GM18517 (cell line): ENCODE measurements at regions not wholly inside any gene's neighbourhood (a gene's known extent, or its start where the extent isn't known, plus 50 kb on each side); places are given as distances from the start of the nearest gene placed in this dataset.

ENCODE experiments used
- ATAC-seq: cut with Tn5 transposase; IDR thresholded peaks from one replicate; pipeline ENCODE4 v1.9.1; 2021; ENCODE audit warnings: mild to moderate bottlenecking, moderate library complexity; ENCODE audit not compliant: unreplicated experiment

DNA sequence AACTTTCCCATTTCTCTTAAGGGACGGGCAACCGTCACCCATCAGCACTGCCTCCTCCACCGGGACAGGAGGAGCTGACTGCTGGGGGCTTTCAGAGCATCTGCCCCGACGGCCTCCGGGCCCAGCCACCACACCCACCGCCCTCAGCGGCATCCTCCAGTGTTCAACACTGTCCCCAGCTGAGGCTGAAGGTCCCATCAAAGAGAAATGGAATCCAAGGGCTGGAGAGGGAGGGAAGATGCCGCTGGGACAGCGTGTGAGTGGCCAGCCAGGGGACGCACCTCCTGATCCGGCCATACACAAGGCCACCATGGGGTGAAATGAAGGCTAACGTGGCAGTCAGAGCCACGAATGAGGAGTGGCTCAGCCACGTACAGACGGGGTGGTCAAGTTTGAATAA is 153.6 kb upstream of the PPP2R2D start:
- no peak for ATAC-seq

DNA sequence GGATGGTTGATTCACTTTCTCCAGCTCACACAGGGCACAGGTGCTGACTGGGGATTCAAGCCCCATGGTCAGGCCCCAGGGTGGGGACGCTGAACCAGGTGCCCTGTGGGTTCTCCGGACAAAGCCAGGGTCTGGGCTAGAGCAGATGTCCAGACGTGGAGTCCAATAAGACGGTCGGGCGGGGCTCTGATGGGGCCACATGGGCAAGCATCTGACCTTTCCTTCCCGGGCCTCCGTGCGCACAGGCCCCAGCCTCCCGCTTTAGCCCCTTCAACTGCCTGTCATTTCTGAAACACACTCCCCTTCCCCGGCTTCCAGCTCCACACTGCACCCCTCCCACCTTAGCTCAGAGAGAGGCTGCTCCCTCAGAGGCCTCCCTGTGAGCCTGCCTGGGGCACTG is 153.0 kb upstream of the PPP2R2D start:
- no peak for ATAC-seq

DNA sequence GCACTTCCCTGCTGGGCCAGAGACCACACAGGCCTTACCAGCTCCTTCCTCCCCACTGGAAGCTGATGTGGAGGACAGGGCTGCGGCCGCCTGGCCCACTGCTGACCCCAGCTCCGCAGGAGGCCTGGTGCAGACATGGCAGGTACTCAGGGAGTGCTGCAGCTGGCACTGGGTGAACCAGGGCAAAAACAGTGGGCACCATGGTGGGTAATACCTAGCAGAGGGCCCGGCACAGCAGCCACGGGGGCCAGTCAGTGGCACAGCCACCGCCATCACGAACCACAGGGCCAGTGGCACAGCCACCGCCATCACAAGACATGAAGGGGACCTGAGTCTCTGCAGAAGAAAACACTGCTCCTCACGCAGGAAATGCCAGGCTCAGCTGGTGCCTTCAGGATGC is 152.6 kb upstream of the PPP2R2D start:
- no peak for ATAC-seq

DNA sequence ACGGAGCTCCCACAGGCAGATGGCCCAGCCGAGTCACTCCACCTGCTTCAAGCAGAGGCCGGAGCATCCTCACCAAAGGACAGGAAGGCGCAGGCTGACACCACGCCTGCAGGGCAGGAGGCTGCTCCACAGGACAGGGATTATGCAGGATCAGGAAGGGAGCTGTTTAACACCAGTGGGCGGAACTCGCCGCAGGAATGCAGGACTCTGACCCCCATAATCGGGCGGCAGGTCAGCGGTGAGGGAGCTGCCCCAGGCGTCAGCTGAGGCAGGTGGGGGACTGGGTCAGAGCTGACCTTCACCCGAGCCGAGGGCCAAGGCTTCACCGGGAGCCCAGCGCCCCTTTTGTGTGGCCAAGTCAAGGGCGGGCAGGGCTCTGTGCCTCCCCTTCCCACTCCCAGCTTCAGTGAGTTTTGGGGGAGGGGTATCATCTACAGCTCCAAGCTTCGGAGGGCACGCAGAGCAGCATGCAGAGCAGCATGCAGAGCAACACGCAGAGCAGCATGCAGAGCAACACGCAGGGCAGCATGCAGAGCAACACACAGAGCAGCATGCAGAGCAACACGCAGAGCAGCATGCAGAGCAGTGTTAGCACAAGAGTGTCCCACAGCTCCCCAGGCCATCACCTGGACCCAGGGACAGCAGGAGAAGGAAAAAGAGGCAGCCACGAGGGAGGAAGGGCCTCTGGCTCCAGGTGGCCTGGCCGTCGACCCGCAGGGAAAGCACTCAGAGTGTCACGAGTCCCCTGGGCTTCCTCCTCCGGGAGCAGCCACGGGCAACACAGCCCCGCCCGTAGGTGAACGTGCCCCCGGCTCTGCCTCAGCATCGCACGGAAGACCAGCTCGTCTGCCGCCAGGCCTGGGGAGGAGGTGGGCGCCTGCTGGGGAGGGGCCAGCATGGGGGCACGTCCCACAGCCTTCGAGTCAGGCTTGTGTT is 151.7 kb upstream of the PPP2R2D start:
- ATAC-seq = no peak

- ATAC-seq = no peak
Measured at GRCh38 chr10:131749767-131750142, 151.1 kb upstream of the PPP2R2D start.

DNA sequence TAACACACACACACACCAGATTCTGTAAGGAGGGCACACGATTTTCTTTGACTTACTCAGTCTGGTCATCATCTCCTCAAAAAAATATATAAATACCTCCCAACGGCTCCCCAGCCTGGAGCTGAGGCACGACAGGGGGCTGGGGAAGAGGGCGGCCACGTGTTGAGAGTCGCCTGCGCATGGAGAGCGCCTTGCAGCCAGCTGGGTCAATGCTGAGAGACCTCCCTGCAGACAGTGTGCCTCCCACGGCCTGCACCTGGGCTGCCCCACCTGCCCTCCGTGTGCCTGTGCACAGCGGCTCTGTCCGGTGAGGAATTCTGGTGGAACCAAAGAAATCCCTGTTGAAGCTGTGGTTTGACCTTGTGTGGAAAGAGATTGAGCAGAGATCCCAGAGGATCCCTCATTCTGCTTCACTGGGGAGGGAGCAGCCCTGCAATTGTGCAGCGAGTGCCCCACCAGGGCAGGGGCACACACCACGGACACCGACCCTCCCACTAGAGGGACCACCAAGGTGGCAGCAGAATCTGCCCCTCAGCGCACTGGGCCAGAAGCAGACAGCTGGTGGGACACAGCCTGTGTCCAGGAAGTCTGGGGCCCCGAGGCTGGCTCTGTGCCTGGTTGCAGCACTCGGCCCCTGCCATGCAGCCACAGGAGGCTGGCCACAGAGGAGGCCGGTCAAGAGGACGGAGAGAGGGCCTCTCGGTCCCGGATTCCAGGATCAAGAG is 150.5 kb upstream of the PPP2R2D start:
- no peak for ATAC-seq

GRCh38 chr10:131750973-131751826 is 149.6 kb upstream of the PPP2R2D start:
- ATAC-seq = no peak

DNA sequence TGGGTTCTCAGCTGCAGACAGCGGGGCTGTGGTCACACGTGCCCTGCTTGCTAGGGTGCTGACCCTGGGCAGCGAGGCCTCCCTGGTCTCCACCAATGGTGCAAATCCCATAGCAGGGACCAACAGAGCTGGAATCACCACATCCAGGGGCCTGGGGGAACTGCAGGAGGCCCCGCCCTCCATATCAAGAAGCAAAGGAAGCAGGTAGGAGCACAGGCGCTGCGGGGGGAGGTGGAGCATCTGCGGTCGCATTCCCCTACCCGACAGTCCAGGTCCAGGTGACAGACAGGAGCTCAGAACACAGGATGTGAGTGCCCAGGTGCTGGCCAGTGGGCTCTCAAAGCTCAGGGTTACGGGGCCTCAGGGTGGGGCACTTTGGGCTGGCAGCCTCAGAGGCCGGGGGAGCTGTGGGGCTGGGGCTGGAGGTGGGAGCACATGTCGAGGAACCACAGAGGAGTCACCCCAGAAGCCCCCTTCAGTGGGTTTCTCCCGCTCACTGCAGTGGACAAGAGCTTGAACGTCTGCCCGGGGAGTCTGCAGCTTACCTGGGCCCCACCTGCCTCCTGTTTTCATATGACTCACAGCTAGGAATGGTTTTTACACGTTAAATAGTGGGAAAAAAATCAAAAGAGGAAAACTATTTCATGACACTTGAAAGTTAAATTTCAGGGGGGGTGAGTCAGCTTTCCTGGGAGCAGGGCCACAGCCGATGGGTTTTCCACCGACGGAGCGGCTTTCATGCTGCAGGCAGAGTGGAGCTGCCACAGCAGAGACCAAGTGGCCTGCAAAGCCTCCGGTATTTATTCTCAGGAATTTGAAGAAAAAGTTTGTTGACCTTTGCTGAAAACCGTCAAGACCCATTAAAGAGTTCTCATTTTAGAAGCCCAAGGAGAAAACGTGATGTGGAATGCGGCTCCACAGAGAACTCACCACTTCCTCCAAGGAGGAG is 148.7 kb upstream of the PPP2R2D start:
- ATAC-seq = no peak

DNA sequence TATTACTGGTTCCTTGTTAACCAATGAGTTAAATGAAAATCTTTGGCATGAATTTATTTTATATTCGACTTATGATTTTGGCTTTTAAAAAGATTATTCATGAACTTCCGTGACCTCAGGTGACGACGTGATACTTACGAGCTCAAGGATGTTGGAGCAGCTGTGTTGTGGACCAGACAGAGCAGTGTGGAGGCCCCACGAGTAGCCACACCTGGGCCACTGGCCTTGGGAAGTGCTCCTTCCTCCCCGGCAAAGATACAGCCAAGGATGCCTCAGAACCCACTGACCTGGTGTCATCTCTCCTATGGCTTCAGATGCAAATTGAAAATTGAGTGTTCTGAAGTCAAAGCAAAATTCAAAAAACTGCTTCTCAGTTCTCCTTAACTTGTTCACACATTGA is 147.5 kb upstream of the PPP2R2D start:
- no peak for ATAC-seq

DNA sequence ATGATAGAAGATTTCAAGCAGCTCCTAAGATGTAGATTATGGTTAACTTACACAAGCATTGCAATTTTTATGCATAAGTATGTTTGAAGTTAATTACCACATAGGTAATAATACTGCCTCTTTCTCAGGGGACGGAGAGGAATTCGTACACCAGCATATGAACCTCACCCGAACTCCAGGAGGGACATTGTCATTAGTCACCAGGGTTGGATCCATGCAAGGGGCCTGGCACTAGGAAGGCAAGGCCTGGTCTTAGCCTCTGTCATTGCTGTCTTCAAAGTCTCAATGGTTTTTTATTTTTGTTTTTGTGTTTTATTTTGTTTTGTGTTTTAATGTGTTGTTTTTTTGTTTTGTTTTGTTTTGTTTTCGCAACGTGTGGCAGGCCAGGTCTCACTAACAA is 145.6 kb upstream of the PPP2R2D start:
- no peak for ATAC-seq

- ATAC-seq = no peak
Measured at GRCh38 chr10:131757285-131758058, 143.3 kb upstream of the PPP2R2D start.

- no peak for ATAC-seq
Measured at GRCh38 chr10:131758062-131758938, 142.5 kb upstream of the PPP2R2D start.

GRCh38 chr10:131758939-131759301 is 141.9 kb upstream of the PPP2R2D start:
- no peak for ATAC-seq

GRCh38 chr10:131759347-131759746 is 141.5 kb upstream of the PPP2R2D start:
- ATAC-seq = no peak

GRCh38 chr10:131760416-131761166 is 140.2 kb upstream of the PPP2R2D start:
- no peak for ATAC-seq

GRCh38 chr10:131762789-131763696 is 137.8 kb upstream of the PPP2R2D start:
- ATAC-seq = no peak

GRCh38 chr10:131764929-131765328 is 135.9 kb upstream of the PPP2R2D start:
- ATAC-seq = no peak
